PC-3 (cell line): ENCODE measurements at regions not wholly inside any gene's neighbourhood (a gene's known extent, or its start where the extent isn't known, plus 50 kb on each side); places are given as distances from the start of the nearest gene placed in this dataset.

Experiments used
- CTCF ChIP-seq: fragments of 300-600 bp; sonication (generic); conservative IDR thresholded peaks from 2 replicates; pipeline ENCODE4 v1.5.1; 2017; ENCODE audit warnings: antibody characterized with exemption, low read depth, mild to moderate bottlenecking, low read length
- EZH2 ChIP-seq: fragments of 300-600 bp; sonication (generic); IDR thresholded peaks from one replicate; pipeline ENCODE4 v1.6.1; 2017; ENCODE audit warnings: antibody characterized with exemption, mild to moderate bottlenecking, low read length; ENCODE audit not compliant: unreplicated experiment
- EZH2phosphoT487 ChIP-seq: fragments of 300-600 bp; sonication (generic); IDR thresholded peaks from 2 replicates; pipeline ENCODE4 v1.6.1; 2018; ENCODE audit warnings: mild to moderate bottlenecking, antibody characterized with exemption, low read length, borderline replicate concordance

DNA sequence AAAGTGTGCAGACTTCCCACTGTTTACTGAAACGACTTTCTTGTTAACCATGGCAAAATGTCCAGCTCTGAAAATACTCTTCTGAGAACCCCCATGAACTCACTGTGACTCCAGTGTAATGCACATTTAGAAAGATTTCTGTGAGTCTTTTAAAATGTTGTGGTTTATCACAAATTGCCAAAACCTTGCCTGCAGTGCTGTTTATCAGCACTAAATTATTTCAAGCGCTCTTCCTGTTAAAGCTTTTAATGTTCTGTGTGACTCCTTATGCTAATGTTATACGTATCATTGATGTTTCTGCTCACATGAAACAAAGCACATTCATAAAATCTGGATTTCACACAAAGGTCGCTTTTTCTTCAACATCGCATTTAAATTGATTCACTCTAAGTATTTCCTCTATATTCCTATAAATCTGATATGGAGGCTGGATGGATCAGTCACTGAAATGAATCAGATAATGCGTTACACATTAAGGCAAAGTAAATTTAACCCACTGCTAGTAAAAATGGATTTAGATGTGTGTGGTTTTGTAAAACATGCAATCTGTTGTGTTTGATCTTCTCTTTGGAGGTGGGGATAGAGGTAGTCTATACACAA is 521.2 kb downstream of the NYAP2 start:
- TF ChIP-seq CTCF (no peak), EZH2 (no peak), EZH2phosphoT487 (no peak)
